ENCODE measurements at regions not wholly inside any gene's neighbourhood (a gene's known extent, or its start where the extent isn't known, plus 50 kb on each side); places are given as distances from the start of the nearest gene placed in this dataset.

DNA sequence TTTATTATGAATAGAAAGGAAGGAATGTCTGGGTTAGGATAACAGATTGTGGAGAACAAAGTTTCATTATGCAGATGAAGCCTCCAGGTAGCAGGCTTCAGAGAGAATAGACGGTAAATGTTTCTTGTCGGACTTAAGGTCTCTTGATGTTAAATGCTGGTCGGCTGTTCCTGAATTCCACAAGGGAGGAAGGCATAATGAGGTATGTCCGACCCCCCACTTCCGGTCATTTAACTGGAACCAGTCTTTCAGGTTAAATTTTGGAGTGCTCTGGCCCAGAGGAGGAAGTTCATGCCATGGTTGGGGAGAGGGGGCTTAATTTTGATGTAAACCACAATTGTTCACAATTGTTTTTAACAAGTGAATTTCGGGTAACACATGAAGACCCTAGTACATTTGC, 158.1 kb upstream of the VCX3A start:
- Histone ChIP-seq H3K9me3 (peaks cover 0 to 8% (median 0%) of the 10 kb centered on the region in 8 donors), H3K36me3 (no peaks in the 10 kb centered on the region), H3K27ac (no peak overlapping the region), H3K4me1 (no peaks in the 10 kb centered on the region), H3K27me3 (replicated peaks in 1 of 7) (no peaks in the 10 kb centered on the region), H3K4me3 (no peak overlapping the region)
- intact Hi-C loops (cut with DNase I; ENCODE audit: low total_unique reads): no loop called here
- TF ChIP-seq POLR2AphosphoS5 (IDR thresholded peaks at IDR 0.05) (no peak), POLR2A (IDR thresholded peaks at IDR 0.05) (no peak)
- TF ChIP-seq, protein P1, sequence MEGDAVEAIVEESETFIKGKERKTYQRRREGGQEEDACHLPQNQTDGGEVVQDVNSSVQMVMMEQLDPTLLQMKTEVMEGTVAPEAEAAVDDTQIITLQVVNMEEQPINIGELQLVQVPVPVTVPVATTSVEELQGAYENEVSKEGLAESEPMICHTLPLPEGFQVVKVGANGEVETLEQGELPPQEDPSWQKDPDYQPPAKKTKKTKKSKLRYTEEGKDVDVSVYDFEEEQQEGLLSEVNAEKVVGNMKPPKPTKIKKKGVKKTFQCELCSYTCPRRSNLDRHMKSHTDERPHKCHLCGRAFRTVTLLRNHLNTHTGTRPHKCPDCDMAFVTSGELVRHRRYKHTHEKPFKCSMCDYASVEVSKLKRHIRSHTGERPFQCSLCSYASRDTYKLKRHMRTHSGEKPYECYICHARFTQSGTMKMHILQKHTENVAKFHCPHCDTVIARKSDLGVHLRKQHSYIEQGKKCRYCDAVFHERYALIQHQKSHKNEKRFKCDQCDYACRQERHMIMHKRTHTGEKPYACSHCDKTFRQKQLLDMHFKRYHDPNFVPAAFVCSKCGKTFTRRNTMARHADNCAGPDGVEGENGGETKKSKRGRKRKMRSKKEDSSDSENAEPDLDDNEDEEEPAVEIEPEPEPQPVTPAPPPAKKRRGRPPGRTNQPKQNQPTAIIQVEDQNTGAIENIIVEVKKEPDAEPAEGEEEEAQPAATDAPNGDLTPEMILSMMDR (IDR thresholded peaks at IDR 0.05 in 8 of 11, conservative IDR thresholded peaks at IDR 0.05 in 3 of 11): no peak
- DNase-seq: no peak
- 46 to 66% (median 48%) methylated on average over 6 of the region's 6 CpGs for WGBS, 5 donors

GRCh38 chrX:6685489-6685888, 150.6 kb upstream of the VCX3A start:
- no peak for DNase-seq
- WGBS, 5 donors: 64 to 88% (median 69%) methylated on average over 7 of the region's 7 CpGs
- Histone ChIP-seq H3K9me3 (peaks cover 0 to 14% (median 1%) of the 10 kb centered on the region in 8 donors), H3K4me1 (no peaks in the 10 kb centered on the region), H3K27me3 (replicated peaks in 1 of 7) (no peaks in the 10 kb centered on the region), H3K36me3 (no peaks in the 10 kb centered on the region), H3K4me3 (no peak overlapping the region), H3K27ac (no peak overlapping the region)
- intact Hi-C loops (cut with DNase I; ENCODE audit: low total_unique reads): no loop called here
- TF ChIP-seq, protein P1 (IDR thresholded peaks at IDR 0.05 in 8 of 11, conservative IDR thresholded peaks at IDR 0.05 in 3 of 11): no peak
- no peak for TF ChIP-seq POLR2AphosphoS5 (IDR thresholded peaks at IDR 0.05)
- no peak for TF ChIP-seq POLR2A (IDR thresholded peaks at IDR 0.05)

GRCh38 chrX:6683353-6683752, 148.4 kb upstream of the VCX3A start:
- Histone ChIP-seq H3K4me1 (no peaks in the 10 kb centered on the region), H3K4me3 (no peak overlapping the region), H3K27me3 (replicated peaks in 1 of 7) (no peaks in the 10 kb centered on the region), H3K27ac (no peak overlapping the region), H3K36me3 (no peaks in the 10 kb centered on the region), H3K9me3 (peaks cover 0 to 6% (median 0%) of the 10 kb centered on the region in 8 donors)
- WGBS, 5 donors: 79 to 88% (median 84%) methylated on average over 7 of the region's 7 CpGs
- intact Hi-C loops (cut with DNase I; ENCODE audit: low total_unique reads): no loop called here
- no peak for TF ChIP-seq POLR2A (IDR thresholded peaks at IDR 0.05)
- TF ChIP-seq, protein P1 (IDR thresholded peaks at IDR 0.05 in 8 of 11, conservative IDR thresholded peaks at IDR 0.05 in 3 of 11): no peak
- TF ChIP-seq POLR2AphosphoS5 (IDR thresholded peaks at IDR 0.05): no peak
- no peak for DNase-seq

DNA sequence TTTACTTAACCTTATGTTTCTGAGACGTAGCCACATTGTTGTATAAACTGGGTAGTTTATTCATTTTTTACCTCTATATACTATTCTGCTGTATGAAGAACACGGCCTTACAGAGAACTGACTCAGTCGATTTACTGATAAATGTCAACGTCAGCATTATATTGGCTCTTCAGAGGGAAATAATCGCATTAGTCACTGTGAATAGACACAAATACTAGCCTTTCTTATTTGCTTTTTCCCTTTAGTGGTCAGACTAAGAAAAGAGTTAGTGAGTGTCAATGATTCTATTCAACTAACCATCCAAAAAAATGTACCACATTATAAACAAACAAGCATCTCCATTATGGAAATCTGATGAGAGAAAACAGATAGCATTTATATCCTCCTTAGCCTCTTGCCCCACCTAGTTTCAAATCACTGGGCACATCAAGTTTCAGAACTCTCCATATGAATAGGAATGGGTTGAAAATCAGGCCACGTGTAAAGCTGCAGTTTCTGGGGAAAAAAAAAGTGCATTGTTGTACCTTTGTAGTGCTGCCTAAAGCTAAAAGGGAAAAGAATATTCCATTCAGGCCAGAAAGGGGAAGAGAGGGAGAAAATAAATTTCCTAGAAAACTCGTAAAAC, 146.7 kb upstream of the VCX3A start:
- intact Hi-C loops (cut with DNase I; ENCODE audit: low total_unique reads): no loop called here
- DNase-seq: no peak
- Histone ChIP-seq H3K27me3 (replicated peaks in 1 of 7) (no peaks in the 10 kb centered on the region), H3K36me3 (no peaks in the 10 kb centered on the region), H3K27ac (no peak overlapping the region), H3K9me3 (peaks cover 0 to 6% (median 0%) of the 10 kb centered on the region in 8 donors), H3K4me1 (no peaks in the 10 kb centered on the region), H3K4me3 (no peak overlapping the region)
- 74 to 90% (median 82%) methylated on average over 7 of the region's 7 CpGs for WGBS, 5 donors
- TF ChIP-seq POLR2A (IDR thresholded peaks at IDR 0.05) (no peak), POLR2AphosphoS5 (IDR thresholded peaks at IDR 0.05) (no peak)
- TF ChIP-seq, protein P1 (IDR thresholded peaks at IDR 0.05 in 8 of 11, conservative IDR thresholded peaks at IDR 0.05 in 3 of 11): no peak
